CD4-positive, alpha-beta T cell (primary cell): ENCODE measurements at regions not wholly inside any gene's neighbourhood (a gene's known extent, or its start where the extent isn't known, plus 50 kb on each side); places are given as distances from the start of the nearest gene placed in this dataset.

Source experiments
- ATAC-seq: fragments of 200-7000 bp; cut with Tn5 transposase; one replicate; pipeline ENCODE4 v1.10.0; 2022; ENCODE audit warnings: mild to moderate bottlenecking; ENCODE audit not compliant: poor library complexity
- CTCF ChIA-PET: fragments of 350-600 bp; sonication (Branson Sonifier 250); formaldehyde crosslinking; loops from one replicate; lab custom pipeline; 2021; ENCODE audit warnings: antibody characterized with exemption, inconsistent platforms; lab: Charles Lee
- POLR2A ChIA-PET: fragments of 350-600 bp; sonication (Branson Sonifier 250); formaldehyde crosslinking; loops from one replicate; lab custom pipeline; 2021; ENCODE audit warnings: antibody characterized with exemption, inconsistent platforms; lab: Charles Lee
- DNase-seq, 14 experiments: peaks; one replicate each; pipeline ENCODE4 v3.0.0-alpha.2; 2013 to 2020; ENCODE audit warnings: mixed read lengths in 2 of 14
- H3K27ac ChIP-seq, 2 donors: one replicate each; pipeline versions ENCODE4 v1.5.1 to v1.7.0; 2013; ENCODE audit warnings: low read length in 2 of 2, low read depth in 1 of 2, mild to moderate bottlenecking in 1 of 2
- H3K27me3 ChIP-seq, 2 experiments: 1 replicate in 1 of 2; 2 replicates in 1 of 2; pipeline versions ENCODE4 v1.6.1 to v1.7.0; 2013; ENCODE audit warnings: low read length in 2 of 2, control low read depth in 1 of 2, mild to moderate bottlenecking in 1 of 2, moderate library complexity in 1 of 2; ENCODE audit not compliant: insufficient read depth in 2 of 2, control insufficient read depth in 1 of 2
- H3K36me3 ChIP-seq: one replicate; pipeline ENCODE4 v1.6.1; 2013; ENCODE audit warnings: low read length, control low read depth; ENCODE audit not compliant: insufficient read depth
- H3K4me1 ChIP-seq: one replicate; pipeline ENCODE4 v1.6.1; 2013; ENCODE audit warnings: low read length, control low read depth; ENCODE audit not compliant: insufficient read depth
- H3K4me3 ChIP-seq: one replicate; pipeline ENCODE4 v1.5.1; 2013; ENCODE audit warnings: mild to moderate bottlenecking, low read length, moderate library complexity
- H3K9me3 ChIP-seq, 2 experiments: 1 replicate in 1 of 2; 2 replicates in 1 of 2; pipeline versions ENCODE4 v1.6.1 to v1.7.0; 2013; ENCODE audit warnings: low read length in 2 of 2, mild to moderate bottlenecking in 2 of 2, control low read depth in 1 of 2, moderate library complexity in 1 of 2; ENCODE audit not compliant: control insufficient read depth in 1 of 2, insufficient read depth in 1 of 2
- H3K27ac Mint-ChIP-seq: one replicate; pipeline ENCODE4 v1.8.0; 2020; ENCODE audit warnings: mixed read lengths
- H3K27me3 Mint-ChIP-seq: one replicate; pipeline ENCODE4 v1.8.0; 2021; ENCODE audit warnings: mixed read lengths
- H3K36me3 Mint-ChIP-seq: one replicate; pipeline ENCODE4 v1.8.0; 2021; ENCODE audit warnings: low read depth, mixed read lengths
- H3K4me1 Mint-ChIP-seq: one replicate; pipeline ENCODE4 v1.8.0; 2021; ENCODE audit warnings: low read depth, mixed read lengths
- H3K4me3 Mint-ChIP-seq: one replicate; pipeline ENCODE4 v1.8.0; 2020; ENCODE audit warnings: mild to moderate bottlenecking, mixed read lengths
- H3K9me3 Mint-ChIP-seq: one replicate; pipeline ENCODE4 v1.8.0; 2020; ENCODE audit warnings: mixed read lengths
- intact Hi-C, 2 experiments: fragments of 100-400 bp; cut with DNase I in 1 of 2; cut with micrococcal nuclease in 1 of 2; formaldehyde crosslinking; loops; one replicate each; pipeline versions ENCODE4 v1.15.1 to v1.9.0; 2023 to 2025; cut with DNase I, micrococcal nuclease
- TF ChIP-seq, protein P1 (sequence below): fragments of 200-600 bp; IDR thresholded peaks from one replicate; pipeline ENCODE4 v1.8.0; 2022; ENCODE audit warnings: antibody characterized with exemption, mild to moderate bottlenecking

DNA sequence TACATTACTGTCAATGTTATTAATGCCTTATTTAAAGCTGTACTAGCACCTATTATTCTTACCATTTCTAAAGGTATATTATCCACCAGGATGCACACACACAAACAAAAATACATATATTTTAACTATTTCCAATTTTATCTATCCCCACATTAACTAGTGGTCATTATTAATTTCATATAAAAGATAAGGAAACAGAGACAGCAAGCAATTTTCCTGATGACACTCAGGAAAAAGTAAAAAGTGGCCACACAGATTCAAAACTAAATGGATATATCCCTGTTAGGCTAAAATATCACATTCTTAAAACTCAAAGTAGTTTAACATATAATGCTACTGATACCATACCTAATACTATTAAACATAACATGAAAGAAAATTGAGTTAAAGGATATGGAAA lies 534.1 kb downstream of the KCNT2 start:
- ChIA-PET POLR2A (no interaction called here), CTCF (no interaction called here)
- Histone ChIP-seq H3K27ac (no peak overlapping the region), H3K4me1 (no peaks in the 10 kb centered on the region), H3K27me3 (no peaks in the 10 kb centered on the region), H3K4me3 (no peak overlapping the region), H3K9me3 (no peaks in the 10 kb centered on the region), H3K36me3 (no peaks in the 10 kb centered on the region)
- Mint-ChIP-seq H3K4me3 (no peak overlapping the region), H3K9me3 (peaks cover 2% of the 10 kb centered on the region), H3K4me1 (no peaks in the 10 kb centered on the region), H3K27ac (no peak overlapping the region), H3K27me3 (no peaks in the 10 kb centered on the region), H3K36me3 (no peaks in the 10 kb centered on the region)
- intact Hi-C loops: no loop called here
- TF ChIP-seq, protein P1, sequence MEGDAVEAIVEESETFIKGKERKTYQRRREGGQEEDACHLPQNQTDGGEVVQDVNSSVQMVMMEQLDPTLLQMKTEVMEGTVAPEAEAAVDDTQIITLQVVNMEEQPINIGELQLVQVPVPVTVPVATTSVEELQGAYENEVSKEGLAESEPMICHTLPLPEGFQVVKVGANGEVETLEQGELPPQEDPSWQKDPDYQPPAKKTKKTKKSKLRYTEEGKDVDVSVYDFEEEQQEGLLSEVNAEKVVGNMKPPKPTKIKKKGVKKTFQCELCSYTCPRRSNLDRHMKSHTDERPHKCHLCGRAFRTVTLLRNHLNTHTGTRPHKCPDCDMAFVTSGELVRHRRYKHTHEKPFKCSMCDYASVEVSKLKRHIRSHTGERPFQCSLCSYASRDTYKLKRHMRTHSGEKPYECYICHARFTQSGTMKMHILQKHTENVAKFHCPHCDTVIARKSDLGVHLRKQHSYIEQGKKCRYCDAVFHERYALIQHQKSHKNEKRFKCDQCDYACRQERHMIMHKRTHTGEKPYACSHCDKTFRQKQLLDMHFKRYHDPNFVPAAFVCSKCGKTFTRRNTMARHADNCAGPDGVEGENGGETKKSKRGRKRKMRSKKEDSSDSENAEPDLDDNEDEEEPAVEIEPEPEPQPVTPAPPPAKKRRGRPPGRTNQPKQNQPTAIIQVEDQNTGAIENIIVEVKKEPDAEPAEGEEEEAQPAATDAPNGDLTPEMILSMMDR: no peak
- no peak for ATAC-seq
- no peak for DNase-seq

DNA sequence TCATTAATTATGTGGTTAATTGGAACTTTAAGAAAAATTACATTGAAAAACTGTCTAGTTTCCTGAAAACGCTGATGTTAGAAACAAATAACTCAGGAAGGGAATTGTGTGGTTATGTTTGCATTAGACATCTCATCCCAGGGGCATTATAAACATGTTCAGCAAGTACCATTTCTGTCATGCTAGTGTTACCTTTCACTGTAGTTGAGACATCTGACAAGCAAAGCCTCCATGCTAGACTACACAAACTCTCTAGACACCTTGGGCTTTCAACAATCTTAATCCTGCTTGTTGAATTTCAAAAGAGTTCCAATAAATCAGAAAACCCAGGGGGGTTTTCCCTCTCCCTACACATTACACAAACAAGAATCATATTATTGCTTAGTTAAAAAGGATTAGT lies 536.8 kb downstream of the KCNT2 start:
- Mint-ChIP-seq H3K36me3 (no peaks in the 10 kb centered on the region), H3K4me3 (no peak overlapping the region), H3K27me3 (no peaks in the 10 kb centered on the region), H3K4me1 (no peaks in the 10 kb centered on the region), H3K27ac (no peak overlapping the region), H3K9me3 (peaks cover 2% of the 10 kb centered on the region)
- H3K9me3 ChIP-seq: no peaks in the 10 kb centered on the region
- H3K27ac ChIP-seq: no peak overlapping the region
- H3K4me1 ChIP-seq: no peaks in the 10 kb centered on the region
- no peaks in the 10 kb centered on the region for H3K36me3 ChIP-seq
- intact Hi-C loops: no loop called here
- no peak overlapping the region for H3K4me3 ChIP-seq
- ChIA-PET POLR2A (interaction anchor here (0.6 kb wide), 1 partner anchor 160 kb away, joined by 3 read pairs; no protein-coding TSS in a partner anchor), CTCF (no interaction called here)
- H3K27me3 ChIP-seq: no peaks in the 10 kb centered on the region
- ATAC-seq (no peak), DNase-seq (no peak)
- TF ChIP-seq, protein P1: no peak

DNA sequence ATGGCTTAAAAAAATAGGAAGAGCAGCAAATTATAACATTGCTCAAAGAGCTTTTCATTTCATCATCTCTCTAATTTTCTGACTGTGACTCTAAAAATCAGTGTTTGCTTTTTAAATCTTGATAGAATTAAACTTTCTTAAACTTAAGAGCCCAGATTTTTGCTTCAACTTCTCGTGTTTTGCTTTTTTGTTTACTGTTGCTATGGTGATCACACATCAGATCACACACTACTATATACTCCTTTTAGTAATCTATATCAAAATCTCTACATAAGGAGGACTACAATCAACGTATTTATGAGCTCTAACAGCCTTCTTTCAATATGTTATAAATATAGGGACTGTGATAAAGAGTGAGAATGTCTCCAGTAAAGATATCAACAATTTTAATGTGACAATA lies 537.3 kb downstream of the KCNT2 start:
- intact Hi-C loops: no loop called here
- CTCF ChIA-PET: no interaction called here
- no peaks in the 10 kb centered on the region for H3K36me3 Mint-ChIP-seq

More for the DNA sequence above, 537.3 kb downstream of the KCNT2 start:
- Histone ChIP-seq H3K27me3 (no peaks in the 10 kb centered on the region), H3K4me3 (no peak overlapping the region), H3K4me1 (no peaks in the 10 kb centered on the region), H3K36me3 (no peaks in the 10 kb centered on the region), H3K9me3 (no peaks in the 10 kb centered on the region), H3K27ac (no peak overlapping the region)
- Mint-ChIP-seq H3K27me3 (no peaks in the 10 kb centered on the region), H3K9me3 (peaks cover 2% of the 10 kb centered on the region), H3K4me3 (no peak overlapping the region), H3K4me1 (no peaks in the 10 kb centered on the region), H3K27ac (no peak overlapping the region)
- no peak for ATAC-seq
- POLR2A ChIA-PET: interaction anchor here (0.6 kb wide), 1 partner anchor 159 kb away, joined by 3 read pairs; no protein-coding TSS in a partner anchor
- DNase-seq: no peak
- TF ChIP-seq, protein P1: no peak
